ELF-1 (cell line): ENCODE measurements at regions not wholly inside any gene's neighbourhood (a gene's known extent, or its start where the extent isn't known, plus 50 kb on each side); places are given as distances from the start of the nearest gene placed in this dataset.
"Not testable (repeated sequence)": the region's sequence is repeated elsewhere in the genome, so short reads cannot be mapped to it uniquely, and the experiment has no call there.

ENCODE experiments used
- DNase-seq: peaks from one replicate; pipeline ENCODE4 v3.0.0-alpha.2; 2016; ENCODE audit warnings: low read depth, low spot score

DNA sequence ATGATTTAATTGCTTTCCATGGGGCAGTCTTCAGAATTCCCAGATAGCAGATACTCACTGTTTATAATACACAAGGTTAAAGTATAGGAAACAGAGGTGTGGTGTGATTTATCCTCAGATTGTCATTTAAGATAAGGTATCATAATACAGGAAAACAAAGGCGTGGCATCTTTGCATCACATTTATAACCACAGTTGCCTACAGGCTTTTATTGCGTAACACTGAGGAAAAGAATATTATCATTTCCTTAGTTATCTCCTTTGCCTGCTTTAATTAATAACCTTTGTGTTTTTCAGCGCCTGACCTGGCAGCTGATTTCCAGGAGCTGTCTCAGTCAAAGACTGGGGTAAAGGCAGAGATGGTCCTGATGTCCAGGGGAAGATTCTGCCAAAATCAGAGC, 68.8 kb downstream of the SSX7 start:
- DNase-seq, result no peak

DNA sequence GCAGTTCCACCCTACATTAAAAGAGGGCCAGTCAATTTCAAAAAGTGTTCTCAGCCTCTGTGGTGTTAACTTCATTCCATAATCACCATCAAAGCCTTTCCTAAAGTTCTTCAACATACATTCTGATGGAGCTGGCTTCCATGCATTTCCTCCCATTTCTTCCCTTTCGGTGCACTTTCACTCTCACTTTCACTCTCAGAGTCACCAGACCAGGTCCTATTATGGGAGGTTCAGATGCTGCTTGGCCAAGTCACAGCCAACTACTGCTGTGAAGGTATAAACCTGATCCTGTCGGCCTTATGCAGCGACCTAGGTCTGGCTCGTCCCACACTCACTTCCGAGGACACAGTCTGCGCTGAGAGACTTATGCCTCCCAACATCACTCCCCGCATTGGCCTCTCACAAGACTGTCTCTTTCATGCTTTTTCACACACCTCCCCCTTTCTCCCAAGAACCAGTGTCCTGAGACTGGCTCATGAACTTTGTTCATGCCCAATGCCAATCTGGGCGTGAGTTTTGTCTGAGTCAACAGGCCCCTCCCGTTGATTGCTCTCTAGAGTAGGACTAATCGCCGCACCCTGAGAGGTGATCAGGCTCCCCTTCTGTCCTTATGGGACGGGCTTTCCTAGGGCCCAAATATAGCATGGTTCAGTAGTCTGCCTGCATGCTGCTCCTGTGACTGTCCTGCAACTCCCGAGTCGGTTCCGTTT, 60.8 kb upstream of the XAGE1B start:
- DNase-seq, result no peak

DNA sequence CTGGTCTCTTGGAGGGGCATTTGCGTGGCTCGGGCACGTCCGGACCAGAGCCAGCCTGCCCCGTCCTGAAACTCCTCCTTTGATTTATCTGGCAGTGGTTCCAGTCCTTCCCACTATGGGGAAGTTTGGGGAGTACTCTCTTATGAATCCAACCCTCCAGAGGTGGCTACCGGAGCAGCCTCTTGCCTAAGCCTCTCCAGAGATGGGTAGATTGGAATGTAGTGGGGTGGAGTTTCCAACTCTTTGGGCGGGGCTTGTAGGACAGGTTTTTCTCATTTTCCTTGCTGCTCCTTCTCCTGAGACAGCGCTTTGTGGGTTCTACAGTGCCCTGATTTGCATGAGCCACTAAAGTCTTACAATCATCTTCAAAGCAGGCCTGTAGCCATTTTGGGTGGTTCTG, 60.1 kb upstream of the XAGE1B start:
- peak; percentile 76 for DNase-seq

DNA sequence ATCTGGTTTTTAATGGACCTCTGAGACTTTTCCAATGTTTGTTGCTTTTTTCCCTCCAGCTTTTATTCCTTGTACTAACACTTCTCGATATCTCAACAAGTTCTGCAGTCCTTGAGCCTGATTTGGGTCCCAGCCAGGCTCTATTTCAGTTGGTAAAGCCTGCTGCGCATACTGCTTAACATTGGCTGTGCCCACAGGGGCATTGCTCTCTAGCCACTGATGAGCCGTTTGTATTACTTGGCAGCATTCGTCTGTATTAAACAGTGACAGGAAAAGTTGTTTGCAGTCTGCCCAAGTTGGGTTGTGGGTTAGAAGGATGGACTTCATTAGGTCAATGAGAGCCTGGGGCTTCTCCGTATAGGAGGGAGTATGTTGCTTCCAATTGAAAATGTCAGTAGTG, 59.6 kb upstream of the XAGE1B start:
- DNase-seq, result no peak

DNA sequence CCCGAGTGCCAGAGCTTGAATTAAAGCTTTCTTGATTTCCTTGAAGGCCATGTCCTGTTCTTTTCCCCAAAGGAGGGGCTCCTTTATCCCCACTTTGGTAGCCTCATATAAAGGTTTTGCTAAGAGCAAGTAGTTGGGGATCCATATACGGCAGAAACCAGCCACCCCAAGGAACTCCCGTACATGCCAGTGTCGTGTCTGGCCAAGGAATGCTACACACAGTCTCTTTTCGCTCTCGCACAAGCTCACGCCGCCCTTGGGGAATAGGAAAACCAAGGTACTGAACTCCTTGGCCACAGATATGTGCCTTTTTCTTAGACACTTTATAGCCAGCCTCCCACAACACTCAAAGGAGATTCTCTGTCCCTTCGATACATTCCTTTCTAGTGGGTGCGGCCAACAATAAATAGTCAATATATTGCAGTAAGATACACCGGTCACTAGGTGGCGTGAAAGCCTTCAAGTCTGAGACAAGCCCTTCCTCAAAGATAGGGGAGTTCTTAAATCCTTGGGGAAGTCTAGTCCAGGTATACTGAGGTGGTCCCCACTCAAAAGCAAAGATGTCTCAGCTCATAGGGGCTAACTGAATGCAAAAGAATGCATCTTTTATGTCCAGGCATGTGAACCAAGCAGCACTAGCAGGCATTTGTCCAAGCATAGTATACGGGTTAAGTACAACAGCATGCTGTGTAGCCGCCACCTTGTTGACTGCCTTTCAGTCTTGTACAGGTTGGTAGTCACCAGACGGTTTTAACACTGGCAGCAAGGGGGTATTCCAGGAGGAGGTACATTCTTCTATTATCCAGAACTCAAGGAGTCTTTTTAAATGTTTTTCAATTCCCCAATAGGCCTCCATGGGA, 57.8 kb upstream of the XAGE1B start:
- peak; percentile 59 for DNase-seq

DNA sequence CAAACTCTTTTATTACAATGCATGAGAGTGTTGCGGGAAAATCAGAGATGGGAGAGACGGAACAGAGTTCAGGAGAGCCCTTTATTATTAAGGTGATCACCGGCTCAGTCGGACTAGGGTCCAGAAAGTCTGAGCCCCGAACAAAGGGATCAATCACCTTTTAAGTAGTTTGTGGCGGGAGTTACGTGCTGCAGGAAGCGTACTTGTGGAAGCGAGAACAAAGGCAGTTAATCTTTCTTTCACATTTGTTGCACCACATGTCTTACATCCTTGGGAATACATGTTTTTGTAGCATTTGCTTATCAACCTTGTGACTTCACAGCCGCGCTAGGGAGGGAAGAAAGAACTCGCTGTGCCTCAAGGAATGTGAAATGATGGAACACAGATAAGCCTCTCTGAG, 51.3 kb upstream of the XAGE1B start:
- not testable (repeated sequence) for DNase-seq
